H1 (cell line): ENCODE measurements at regions not wholly inside any gene's neighbourhood (a gene's known extent, or its start where the extent isn't known, plus 50 kb on each side); places are given as distances from the start of the nearest gene placed in this dataset.

Experiments
- BRCA1 ChIP-seq: IDR thresholded peaks from 2 replicates; pipeline ENCODE4 v1.6.1; 2012; ENCODE audit warnings: low read depth, low read length, improper control_type of control experiment
- EZH2 ChIP-seq: fragments of 200-600 bp; sonication (generic); IDR thresholded peaks from 2 replicates; pipeline ENCODE4 v1.7.1; 2012; ENCODE audit warnings: low read depth, mild to moderate bottlenecking, moderate library complexity, low read length, inconsistent platforms; ENCODE audit not compliant: severe bottlenecking
- GABPA ChIP-seq: IDR thresholded peaks from 2 replicates; pipeline ENCODE4 v1.6.1; 2011; ENCODE audit warnings: mild to moderate bottlenecking, low read length, moderate library complexity, borderline replicate concordance; ENCODE audit not compliant: insufficient read depth
- GTF2F1 ChIP-seq: IDR thresholded peaks from 2 replicates; pipeline ENCODE4 v1.6.1; 2012; ENCODE audit warnings: low read depth, low read length, improper control_type of control experiment, borderline replicate concordance
- HDAC6 ChIP-seq: IDR thresholded peaks from one replicate; pipeline ENCODE4 v1.7.1; 2012; ENCODE audit warnings: low read depth, mild to moderate bottlenecking, inconsistent platforms, low read length, moderate library complexity
- POLR2A ChIP-seq, 2 experiments: IDR thresholded peaks; 1 replicate in 1 of 2; 2 replicates in 1 of 2; pipeline ENCODE4 v1.6.1; 2011; ENCODE audit warnings: low read depth in 2 of 2, low read length in 2 of 2, mild to moderate bottlenecking in 2 of 2; ENCODE audit errors: control extremely low read depth in 1 of 2
- RNF2 ChIP-seq: fragments of 200-900, 300-1000 bp; sonication (generic); IDR thresholded peaks from 2 replicates; pipeline ENCODE4 v1.7.1; 2016; ENCODE audit warnings: borderline replicate concordance, low read depth, mild to moderate bottlenecking, antibody characterized with exemption, low read length; ENCODE audit not compliant: poor library complexity, severe bottlenecking; ENCODE audit errors: missing control alignments
- SIN3A ChIP-seq, 2 experiments: IDR thresholded peaks in 1 of 2; conservative IDR thresholded peaks in 1 of 2; 2 replicates each; pipeline ENCODE4 v1.6.1; 2011 to 2012; ENCODE audit warnings: low read length in 2 of 2, improper control_type of control experiment in 1 of 2, low read depth in 1 of 2, mild to moderate bottlenecking in 1 of 2
- ZNF274 ChIP-seq: IDR thresholded peaks from 2 replicates; pipeline ENCODE4 v1.7.0; 2012; ENCODE audit warnings: low read length, borderline replicate concordance; ENCODE audit errors: extremely low read depth
- TF ChIP-seq, protein P1 (sequence below): fragments of 300-600 bp; sonication (generic); IDR thresholded peaks from 2 replicates; pipeline ENCODE4 v1.7.1; 2012; ENCODE audit warnings: low read length, moderate library complexity, mild to moderate bottlenecking, inconsistent platforms; ENCODE audit not compliant: insufficient replicate concordance

DNA sequence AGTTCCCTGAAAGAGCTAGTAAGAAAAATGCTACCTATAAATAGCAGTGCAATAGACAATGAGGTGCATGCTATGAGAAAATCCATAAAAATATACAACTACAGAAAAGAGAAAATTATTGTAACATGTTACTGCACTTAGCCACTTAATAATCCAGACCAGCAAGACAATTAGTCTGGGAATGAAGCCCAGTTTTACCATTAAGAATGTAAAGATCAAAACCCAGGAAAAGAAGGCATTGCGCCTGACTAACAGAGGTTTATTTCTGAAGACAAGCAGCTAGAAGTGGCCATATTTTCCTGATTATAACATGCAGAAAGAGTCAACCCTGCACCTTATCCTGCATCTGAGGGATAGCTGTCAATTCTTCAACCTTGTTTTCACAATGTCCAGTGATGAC lies 276.4 kb upstream of the PRMT6 start (continued):
- TF ChIP-seq HDAC6 (no peak), GABPA (no peak), GTF2F1 (no peak), EZH2 (no peak), POLR2A (IDR thresholded peaks at IDR 0.05; ENCODE audit: control extremely low read depth in 1 of 2, low read depth in 2 of 2, low read length in 2 of 2) (no peak), RNF2 (no peak), ZNF274 (no peak), BRCA1 (no peak), SIN3A (conservative IDR thresholded peaks at IDR 0.05 in 1 of 2, IDR thresholded peaks at IDR 0.05 in 1 of 2; ENCODE audit: low read depth in 1 of 2, low read length in 2 of 2) (no peak)
- TF ChIP-seq, protein P1, sequence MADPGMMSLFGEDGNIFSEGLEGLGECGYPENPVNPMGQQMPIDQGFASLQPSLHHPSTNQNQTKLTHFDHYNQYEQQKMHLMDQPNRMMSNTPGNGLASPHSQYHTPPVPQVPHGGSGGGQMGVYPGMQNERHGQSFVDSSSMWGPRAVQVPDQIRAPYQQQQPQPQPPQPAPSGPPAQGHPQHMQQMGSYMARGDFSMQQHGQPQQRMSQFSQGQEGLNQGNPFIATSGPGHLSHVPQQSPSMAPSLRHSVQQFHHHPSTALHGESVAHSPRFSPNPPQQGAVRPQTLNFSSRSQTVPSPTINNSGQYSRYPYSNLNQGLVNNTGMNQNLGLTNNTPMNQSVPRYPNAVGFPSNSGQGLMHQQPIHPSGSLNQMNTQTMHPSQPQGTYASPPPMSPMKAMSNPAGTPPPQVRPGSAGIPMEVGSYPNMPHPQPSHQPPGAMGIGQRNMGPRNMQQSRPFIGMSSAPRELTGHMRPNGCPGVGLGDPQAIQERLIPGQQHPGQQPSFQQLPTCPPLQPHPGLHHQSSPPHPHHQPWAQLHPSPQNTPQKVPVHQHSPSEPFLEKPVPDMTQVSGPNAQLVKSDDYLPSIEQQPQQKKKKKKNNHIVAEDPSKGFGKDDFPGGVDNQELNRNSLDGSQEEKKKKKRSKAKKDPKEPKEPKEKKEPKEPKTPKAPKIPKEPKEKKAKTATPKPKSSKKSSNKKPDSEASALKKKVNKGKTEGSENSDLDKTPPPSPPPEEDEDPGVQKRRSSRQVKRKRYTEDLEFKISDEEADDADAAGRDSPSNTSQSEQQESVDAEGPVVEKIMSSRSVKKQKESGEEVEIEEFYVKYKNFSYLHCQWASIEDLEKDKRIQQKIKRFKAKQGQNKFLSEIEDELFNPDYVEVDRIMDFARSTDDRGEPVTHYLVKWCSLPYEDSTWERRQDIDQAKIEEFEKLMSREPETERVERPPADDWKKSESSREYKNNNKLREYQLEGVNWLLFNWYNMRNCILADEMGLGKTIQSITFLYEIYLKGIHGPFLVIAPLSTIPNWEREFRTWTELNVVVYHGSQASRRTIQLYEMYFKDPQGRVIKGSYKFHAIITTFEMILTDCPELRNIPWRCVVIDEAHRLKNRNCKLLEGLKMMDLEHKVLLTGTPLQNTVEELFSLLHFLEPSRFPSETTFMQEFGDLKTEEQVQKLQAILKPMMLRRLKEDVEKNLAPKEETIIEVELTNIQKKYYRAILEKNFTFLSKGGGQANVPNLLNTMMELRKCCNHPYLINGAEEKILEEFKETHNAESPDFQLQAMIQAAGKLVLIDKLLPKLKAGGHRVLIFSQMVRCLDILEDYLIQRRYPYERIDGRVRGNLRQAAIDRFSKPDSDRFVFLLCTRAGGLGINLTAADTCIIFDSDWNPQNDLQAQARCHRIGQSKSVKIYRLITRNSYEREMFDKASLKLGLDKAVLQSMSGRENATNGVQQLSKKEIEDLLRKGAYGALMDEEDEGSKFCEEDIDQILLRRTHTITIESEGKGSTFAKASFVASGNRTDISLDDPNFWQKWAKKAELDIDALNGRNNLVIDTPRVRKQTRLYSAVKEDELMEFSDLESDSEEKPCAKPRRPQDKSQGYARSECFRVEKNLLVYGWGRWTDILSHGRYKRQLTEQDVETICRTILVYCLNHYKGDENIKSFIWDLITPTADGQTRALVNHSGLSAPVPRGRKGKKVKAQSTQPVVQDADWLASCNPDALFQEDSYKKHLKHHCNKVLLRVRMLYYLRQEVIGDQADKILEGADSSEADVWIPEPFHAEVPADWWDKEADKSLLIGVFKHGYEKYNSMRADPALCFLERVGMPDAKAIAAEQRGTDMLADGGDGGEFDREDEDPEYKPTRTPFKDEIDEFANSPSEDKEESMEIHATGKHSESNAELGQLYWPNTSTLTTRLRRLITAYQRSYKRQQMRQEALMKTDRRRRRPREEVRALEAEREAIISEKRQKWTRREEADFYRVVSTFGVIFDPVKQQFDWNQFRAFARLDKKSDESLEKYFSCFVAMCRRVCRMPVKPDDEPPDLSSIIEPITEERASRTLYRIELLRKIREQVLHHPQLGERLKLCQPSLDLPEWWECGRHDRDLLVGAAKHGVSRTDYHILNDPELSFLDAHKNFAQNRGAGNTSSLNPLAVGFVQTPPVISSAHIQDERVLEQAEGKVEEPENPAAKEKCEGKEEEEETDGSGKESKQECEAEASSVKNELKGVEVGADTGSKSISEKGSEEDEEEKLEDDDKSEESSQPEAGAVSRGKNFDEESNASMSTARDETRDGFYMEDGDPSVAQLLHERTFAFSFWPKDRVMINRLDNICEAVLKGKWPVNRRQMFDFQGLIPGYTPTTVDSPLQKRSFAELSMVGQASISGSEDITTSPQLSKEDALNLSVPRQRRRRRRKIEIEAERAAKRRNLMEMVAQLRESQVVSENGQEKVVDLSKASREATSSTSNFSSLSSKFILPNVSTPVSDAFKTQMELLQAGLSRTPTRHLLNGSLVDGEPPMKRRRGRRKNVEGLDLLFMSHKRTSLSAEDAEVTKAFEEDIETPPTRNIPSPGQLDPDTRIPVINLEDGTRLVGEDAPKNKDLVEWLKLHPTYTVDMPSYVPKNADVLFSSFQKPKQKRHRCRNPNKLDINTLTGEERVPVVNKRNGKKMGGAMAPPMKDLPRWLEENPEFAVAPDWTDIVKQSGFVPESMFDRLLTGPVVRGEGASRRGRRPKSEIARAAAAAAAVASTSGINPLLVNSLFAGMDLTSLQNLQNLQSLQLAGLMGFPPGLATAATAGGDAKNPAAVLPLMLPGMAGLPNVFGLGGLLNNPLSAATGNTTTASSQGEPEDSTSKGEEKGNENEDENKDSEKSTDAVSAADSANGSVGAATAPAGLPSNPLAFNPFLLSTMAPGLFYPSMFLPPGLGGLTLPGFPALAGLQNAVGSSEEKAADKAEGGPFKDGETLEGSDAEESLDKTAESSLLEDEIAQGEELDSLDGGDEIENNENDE: no peak
